ENCODE measurements at regions not wholly inside any gene's neighbourhood (a gene's known extent, or its start where the extent isn't known, plus 50 kb on each side); places are given as distances from the start of the nearest gene placed in this dataset.
A peak's percentile ranks its signal among the peaks of the same experiment; 100 is the strongest.

GRCh38 chr9:14389146-14389545 lies 75.2 kb upstream of the NFIB start:
- DNase-seq: no peak

- DNase-seq: no peak
Observed at GRCh38 chr9:14383773-14384172, 69.8 kb upstream of the NFIB start.

- DNase-seq: peak; percentile 45
Observed at GRCh38 chr9:14383294-14383693, 69.4 kb upstream of the NFIB start.

- DNase-seq: no peak
Observed at GRCh38 chr9:14380061-14380836, 66.3 kb upstream of the NFIB start.

- DNase-seq: no peak
Observed at GRCh38 chr9:14379280-14379679, 65.3 kb upstream of the NFIB start.

GRCh38 chr9:14373706-14374105 lies 59.8 kb upstream of the NFIB start:
- DNase-seq: no peak

- DNase-seq: no peak
Observed at GRCh38 chr9:14373336-14373666, 59.4 kb upstream of the NFIB start.

GRCh38 chr9:14372437-14373335 lies 58.7 kb upstream of the NFIB start:
- DNase-seq: no peak

- no peak for DNase-seq
Observed at GRCh38 chr9:14369011-14369410, 55.1 kb upstream of the NFIB start.

- DNase-seq: no peak
Observed at GRCh38 chr9:14366076-14366475, 52.1 kb upstream of the NFIB start.

- DNase-seq: no peak
Observed at GRCh38 chr9:14365670-14366069, 51.7 kb upstream of the NFIB start.

All from NCI-H526 treated with DMSO at 0.1 percent for 48 hours (cell line).